Tibial nerve (tissue), 4 donors: ENCODE measurements at regions not wholly inside any gene's neighbourhood (a gene's known extent, or its start where the extent isn't known, plus 50 kb on each side); places are given as distances from the start of the nearest gene placed in this dataset.

Experiments
- DNase-seq, 2 donors: peaks; one replicate each; pipeline ENCODE4 v3.0.0-alpha.2; 2019; ENCODE audit warnings: low spot score in 2 of 2
- H3K27ac ChIP-seq, 4 donors: fragments of 200-600 bp; sonication (generic) in 3 of 4; one replicate each; pipeline ENCODE4 v1.5.1; 2017 to 2019; ENCODE audit warnings: mild to moderate bottlenecking in 1 of 4
- H3K27me3 ChIP-seq, 2 donors: fragments of 200-600 bp; sonication (generic) in 1 of 2; one replicate each; pipeline versions ENCODE4 v1.5.1 to v1.6.0; 2017 to 2019
- H3K36me3 ChIP-seq, 3 donors: fragments of 200-600 bp; sonication (generic); one replicate each; pipeline ENCODE4 v1.5.1; 2018 to 2019
- H3K4me1 ChIP-seq, 4 donors: fragments of 200-600 bp; sonication (generic) in 3 of 4; one replicate each; pipeline ENCODE4 v1.5.1; 2017 to 2019
- H3K4me3 ChIP-seq, 4 donors: fragments of 200-600 bp; sonication (generic) in 3 of 4; one replicate each; pipeline ENCODE4 v1.5.1; 2017 to 2019; ENCODE audit warnings: mild to moderate bottlenecking in 1 of 4, moderate library complexity in 1 of 4
- H3K9me3 ChIP-seq, 4 donors: fragments of 200-600 bp; sonication (generic) in 3 of 4; one replicate each; pipeline ENCODE4 v1.5.1; 2017 to 2019
- CTCF ChIP-seq, 5 experiments: fragments of 200-600 bp in 3 of 5; fragments of 450-650 bp in 2 of 5; sonication (generic) in 3 of 5; IDR thresholded peaks; one replicate each; pipeline ENCODE4 v1.5.1; 2016 to 2019; ENCODE audit warnings: antibody characterized with exemption in 5 of 5, mild to moderate bottlenecking in 3 of 5, moderate library complexity in 2 of 5
- EP300 ChIP-seq, 2 donors: sonication (generic); formaldehyde crosslinking; IDR thresholded peaks; one replicate each; pipeline ENCODE4 v1.6.1; 2017; ENCODE audit warnings: antibody characterized with exemption in 2 of 2, mild to moderate bottlenecking in 1 of 2
- POLR2A ChIP-seq, 2 donors: fragments of 450-650 bp; IDR thresholded peaks; one replicate each; pipeline ENCODE4 v1.6.1; 2017; ENCODE audit warnings: antibody characterized with exemption in 2 of 2, mild to moderate bottlenecking in 2 of 2, moderate library complexity in 2 of 2
- WGBS, 2 donors: methylation state at CpG; one replicate each; pipeline ENCODE4 v1.1.5; 2018; 5-methylcytosine and 5-hydroxymethylcytosine counted together

DNA sequence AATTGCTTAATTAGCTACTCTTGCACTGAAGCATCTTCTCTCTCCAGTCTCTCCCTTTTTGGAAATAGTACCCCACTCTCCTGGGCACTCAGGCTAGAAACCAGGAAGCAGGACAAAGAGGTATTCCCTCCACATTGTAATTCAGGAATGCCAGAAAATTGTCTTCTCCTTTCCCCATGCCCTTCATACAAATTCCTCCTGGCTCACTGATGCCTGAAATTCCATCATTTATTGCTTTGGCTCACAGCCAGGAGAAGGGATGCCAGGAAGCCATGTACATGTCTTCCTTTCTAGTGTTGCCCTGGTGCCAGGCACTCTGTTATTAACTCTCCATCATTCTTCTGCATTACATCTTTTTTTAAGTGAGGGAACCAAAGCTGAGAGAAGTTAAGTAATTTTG lies 716.5 kb upstream of the C9orf72 start:
- Histone ChIP-seq H3K27ac (no peak overlapping the region), H3K36me3 (no peaks in the 10 kb centered on the region), H3K27me3 (no peaks in the 10 kb centered on the region), H3K9me3 (no peaks in the 10 kb centered on the region), H3K4me1 (no peaks in the 10 kb centered on the region), H3K4me3 (no peak overlapping the region)
- TF ChIP-seq CTCF (IDR thresholded peaks at IDR 0.05) (no peak), POLR2A (IDR thresholded peaks at IDR 0.05) (no peak), EP300 (IDR thresholded peaks at IDR 0.05) (no peak)
- no peak for DNase-seq

- no peaks in the 10 kb centered on the region for H3K4me1 ChIP-seq
- 78 to 88% methylated on average over 3 of the region's 3 CpGs for WGBS, 2 donors
- DNase-seq: no peak
- H3K9me3 ChIP-seq: no peaks in the 10 kb centered on the region
- H3K27ac ChIP-seq: no peak overlapping the region
- H3K27me3 ChIP-seq: no peaks in the 10 kb centered on the region
- H3K36me3 ChIP-seq: no peaks in the 10 kb centered on the region
- no peak for TF ChIP-seq POLR2A (IDR thresholded peaks at IDR 0.05)
- H3K4me3 ChIP-seq: no peak overlapping the region
Measured at GRCh38 chr9:28293369-28294090, 720.2 kb upstream of the C9orf72 start.

DNA sequence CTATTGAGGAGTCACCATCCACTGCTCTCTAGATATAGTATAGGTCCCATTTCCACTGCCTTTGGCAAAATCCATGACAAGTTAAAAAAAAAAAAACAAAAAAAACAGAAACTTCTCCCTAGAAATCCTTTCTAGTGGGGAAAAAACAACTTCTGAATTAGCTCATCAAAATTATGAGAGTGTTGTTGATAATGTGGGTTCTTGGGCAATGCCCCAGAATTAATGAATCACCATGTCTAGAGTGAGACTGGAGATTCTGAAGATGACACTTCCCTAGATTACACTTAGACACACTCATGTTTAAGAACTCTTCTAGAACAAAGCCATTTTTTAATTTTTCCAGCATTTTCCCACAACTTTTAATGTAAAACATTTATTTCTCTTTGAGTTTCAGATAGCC lies 728.0 kb upstream of the C9orf72 start:
- Histone ChIP-seq H3K4me1 (no peaks in the 10 kb centered on the region), H3K36me3 (no peaks in the 10 kb centered on the region), H3K4me3 (no peak overlapping the region), H3K9me3 (no peaks in the 10 kb centered on the region), H3K27ac (no peak overlapping the region), H3K27me3 (no peaks in the 10 kb centered on the region)
- DNase-seq: no peak
- TF ChIP-seq EP300 (IDR thresholded peaks at IDR 0.05) (no peak), POLR2A (IDR thresholded peaks at IDR 0.05) (no peak), CTCF (IDR thresholded peaks at IDR 0.05) (no peak)

GRCh38 chr9:28317745-28318144 lies 744.5 kb upstream of the C9orf72 start:
- H3K27ac ChIP-seq: no peak overlapping the region
- 57 to 62% methylated on average over 1 of the region's 1 CpG for WGBS, 2 donors

DNA sequence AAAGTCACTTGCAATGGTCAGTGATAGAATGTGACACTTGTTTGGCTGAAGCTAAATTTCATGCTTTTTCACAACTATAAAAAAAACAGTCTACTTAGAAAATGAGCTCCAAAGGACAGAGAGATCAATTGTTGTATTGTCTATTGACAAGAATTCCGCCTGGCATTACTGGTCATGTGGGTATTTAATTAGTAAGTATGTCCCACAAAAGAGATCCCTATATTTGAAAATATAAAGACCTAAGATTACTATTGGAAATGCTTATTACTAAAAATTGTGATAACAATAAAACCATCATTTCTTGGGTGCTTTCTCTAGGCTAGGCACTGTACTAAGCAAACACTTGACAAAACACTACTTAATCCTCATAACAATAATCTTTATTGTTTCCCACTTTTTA lies 745.2 kb upstream of the C9orf72 start:
- Histone ChIP-seq H3K27ac (no peak overlapping the region), H3K9me3 (no peaks in the 10 kb centered on the region), H3K4me1 (no peaks in the 10 kb centered on the region), H3K4me3 (no peak overlapping the region), H3K27me3 (no peaks in the 10 kb centered on the region), H3K36me3 (no peaks in the 10 kb centered on the region)
- 49 to 59% methylated on average over 1 of the region's 1 CpG for WGBS, 2 donors
- no peak for TF ChIP-seq POLR2A (IDR thresholded peaks at IDR 0.05)
- TF ChIP-seq CTCF (IDR thresholded peaks at IDR 0.05): no peak
- TF ChIP-seq EP300 (IDR thresholded peaks at IDR 0.05): no peak
- DNase-seq: no peak

More at GRCh38 chr9:28317745-28318144, 744.5 kb upstream of the C9orf72 start:
- TF ChIP-seq CTCF (IDR thresholded peaks at IDR 0.05) (no peak), EP300 (IDR thresholded peaks at IDR 0.05) (no peak), POLR2A (IDR thresholded peaks at IDR 0.05) (no peak)
- Histone ChIP-seq H3K9me3 (no peaks in the 10 kb centered on the region), H3K27me3 (no peaks in the 10 kb centered on the region), H3K36me3 (no peaks in the 10 kb centered on the region), H3K4me3 (no peak overlapping the region), H3K4me1 (no peaks in the 10 kb centered on the region)
- no peak for DNase-seq

DNA sequence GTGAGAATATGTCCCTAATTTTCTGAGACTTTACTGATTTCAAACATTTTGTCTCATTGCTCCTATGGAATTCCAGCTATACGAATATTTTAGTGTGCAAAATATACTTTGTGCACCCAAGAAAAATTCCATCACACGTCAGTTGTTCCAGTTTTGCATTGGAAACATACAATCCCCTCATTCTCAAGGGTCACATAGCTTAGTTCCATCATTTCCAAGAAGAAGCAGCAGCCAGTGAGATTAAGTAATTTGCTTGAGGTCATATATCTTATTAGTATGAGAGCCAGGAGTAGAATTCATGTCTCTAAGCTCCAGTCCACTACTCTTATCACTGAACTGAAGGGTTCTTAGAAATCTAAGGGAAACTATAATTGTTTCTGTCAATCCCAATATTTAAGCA lies 746.7 kb upstream of the C9orf72 start:
- no peak for TF ChIP-seq CTCF (IDR thresholded peaks at IDR 0.05)
- no peak for TF ChIP-seq EP300 (IDR thresholded peaks at IDR 0.05)
- no peak for TF ChIP-seq POLR2A (IDR thresholded peaks at IDR 0.05)
- WGBS, 2 donors: 30 to 34% methylated on average over 2 of the region's 2 CpGs
- no peak for DNase-seq
- H3K9me3 ChIP-seq: no peaks in the 10 kb centered on the region
- no peaks in the 10 kb centered on the region for H3K4me1 ChIP-seq
- no peaks in the 10 kb centered on the region for H3K27me3 ChIP-seq
- H3K36me3 ChIP-seq: no peaks in the 10 kb centered on the region
- H3K4me3 ChIP-seq: no peak overlapping the region
- H3K27ac ChIP-seq: no peak overlapping the region
